Eye (tissue), 1 donor: ENCODE measurements at regions not wholly inside any gene's neighbourhood (a gene's known extent, or its start where the extent isn't known, plus 50 kb on each side); places are given as distances from the start of the nearest gene placed in this dataset.

ENCODE experiments used
- DNase-seq: peaks from one replicate; pipeline ENCODE4 v3.0.0-alpha.2; 2015

- DNase-seq = no peak
These were observed 1113.7 kb downstream of the CDH11 start for GRCh38 chr16:64008131-64008530.

GRCh38 chr16:64004116-64004515 is 1117.7 kb downstream of the CDH11 start:
- no peak for DNase-seq

- DNase-seq = no peak
These were observed 1126.8 kb downstream of the CDH11 start for GRCh38 chr16:63995025-63995424.

- DNase-seq = no peak
These were observed 1138.5 kb downstream of the CDH11 start for GRCh38 chr16:63983401-63983800.

GRCh38 chr16:63982741-63983140 is 1139.1 kb downstream of the CDH11 start:
- no peak for DNase-seq

GRCh38 chr16:63982110-63982509 is 1139.8 kb downstream of the CDH11 start:
- no peak for DNase-seq

- DNase-seq = peak; percentile 50
These were observed 1140.2 kb downstream of the CDH11 start for GRCh38 chr16:63981639-63982038.

GRCh38 chr16:63980763-63981162 is 1141.1 kb downstream of the CDH11 start:
- no peak for DNase-seq

GRCh38 chr16:63978240-63978639 is 1143.6 kb downstream of the CDH11 start:
- DNase-seq = no peak

GRCh38 chr16:63976345-63976744 is 1145.5 kb downstream of the CDH11 start:
- DNase-seq = no peak

GRCh38 chr16:63975669-63976068 is 1146.2 kb downstream of the CDH11 start:
- no peak for DNase-seq

GRCh38 chr16:63967966-63968365 is 1153.9 kb downstream of the CDH11 start:
- DNase-seq = no peak

GRCh38 chr16:63960321-63960720 is 1161.5 kb downstream of the CDH11 start:
- no peak for DNase-seq

- DNase-seq = no peak
These were observed 1174.8 kb downstream of the CDH11 start for GRCh38 chr16:63947022-63947421.

- no peak for DNase-seq
These were observed 1176.1 kb downstream of the CDH11 start for GRCh38 chr16:63945806-63946205.

- no peak for DNase-seq
These were observed 1178.3 kb downstream of the CDH11 start for GRCh38 chr16:63943566-63943965.

- peak; percentile 19 for DNase-seq
These were observed 1183.2 kb downstream of the CDH11 start for GRCh38 chr16:63938661-63939060.

- DNase-seq = no peak
These were observed 1188.0 kb downstream of the CDH11 start for GRCh38 chr16:63933841-63934240.

- no peak for DNase-seq
These were observed 1193.4 kb downstream of the CDH11 start for GRCh38 chr16:63928421-63928820.

GRCh38 chr16:63925221-63925620 is 1196.6 kb downstream of the CDH11 start:
- DNase-seq = no peak

- DNase-seq = no peak
These were observed 1199.3 kb downstream of the CDH11 start for GRCh38 chr16:63922560-63922959.

GRCh38 chr16:63921737-63922295 is 1200.0 kb downstream of the CDH11 start:
- DNase-seq = no peak

GRCh38 chr16:63913290-63913689 is 1208.6 kb downstream of the CDH11 start:
- peak; percentile 53 for DNase-seq

- DNase-seq = no peak
These were observed 1214.6 kb downstream of the CDH11 start for GRCh38 chr16:63907251-63907650.

GRCh38 chr16:63904930-63905329 is 1216.9 kb downstream of the CDH11 start:
- DNase-seq = no peak

GRCh38 chr16:63904182-63904581 is 1217.7 kb downstream of the CDH11 start:
- DNase-seq = no peak
